ENCODE measurements at regions not wholly inside any gene's neighbourhood (a gene's known extent, or its start where the extent isn't known, plus 50 kb on each side); places are given as distances from the start of the nearest gene placed in this dataset.
"Not testable (repeated sequence)": the region's sequence is repeated elsewhere in the genome, so short reads cannot be mapped to it uniquely, and the experiment has no call there.

- not testable (repeated sequence) for DNase-seq
Observed at GRCh38 chr13:58505262-58505920, 873.8 kb downstream of the PCDH17 start.

- DNase-seq = no peak
Observed at GRCh38 chr13:58528351-58528750, 896.8 kb downstream of the PCDH17 start.

DNA sequence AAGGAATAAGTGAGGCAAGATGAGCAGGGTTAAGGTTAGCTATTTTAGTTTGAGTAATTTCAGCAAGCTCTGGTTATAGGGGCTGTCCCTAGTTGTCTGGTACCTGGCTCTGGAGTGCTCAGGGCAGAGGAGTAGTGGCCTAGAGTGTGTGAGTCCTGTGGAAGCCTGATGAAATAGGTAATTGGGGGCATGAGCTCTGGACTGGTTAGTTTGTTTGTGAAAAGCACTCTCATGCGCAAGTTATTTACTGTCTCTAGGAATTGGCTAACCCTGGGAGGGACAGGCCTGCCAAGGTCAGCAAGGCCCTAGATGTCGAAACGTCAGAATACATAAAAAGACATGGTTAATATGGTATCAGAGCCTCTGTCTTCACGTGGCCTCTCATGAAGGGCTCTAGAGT lies 900.1 kb downstream of the PCDH17 start:
- no peak for DNase-seq

DNA sequence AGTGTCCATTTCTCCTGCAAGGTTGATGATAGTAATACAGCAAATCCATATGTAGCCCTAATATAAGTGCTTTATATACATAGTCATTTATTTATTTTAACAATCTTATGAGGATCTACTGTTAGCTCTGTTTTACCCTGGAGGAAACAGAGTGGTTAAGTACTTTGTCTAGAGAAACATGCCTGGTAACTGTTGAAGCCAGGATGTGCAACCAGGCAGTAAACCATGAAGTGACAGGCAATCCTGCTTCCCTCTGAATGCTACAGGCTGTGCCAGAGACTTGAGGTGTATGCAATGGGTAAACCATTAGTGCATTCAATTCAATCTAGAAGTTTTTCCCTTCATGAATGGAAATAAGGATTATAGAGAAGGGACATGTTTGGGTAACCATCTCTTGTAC lies 911.0 kb downstream of the PCDH17 start:
- no peak for DNase-seq

- DNase-seq = no peak
Observed at GRCh38 chr13:58547419-58547818, 915.9 kb downstream of the PCDH17 start.

GRCh38 chr13:58566176-58566575 lies 934.6 kb downstream of the PCDH17 start:
- no peak for DNase-seq

DNA sequence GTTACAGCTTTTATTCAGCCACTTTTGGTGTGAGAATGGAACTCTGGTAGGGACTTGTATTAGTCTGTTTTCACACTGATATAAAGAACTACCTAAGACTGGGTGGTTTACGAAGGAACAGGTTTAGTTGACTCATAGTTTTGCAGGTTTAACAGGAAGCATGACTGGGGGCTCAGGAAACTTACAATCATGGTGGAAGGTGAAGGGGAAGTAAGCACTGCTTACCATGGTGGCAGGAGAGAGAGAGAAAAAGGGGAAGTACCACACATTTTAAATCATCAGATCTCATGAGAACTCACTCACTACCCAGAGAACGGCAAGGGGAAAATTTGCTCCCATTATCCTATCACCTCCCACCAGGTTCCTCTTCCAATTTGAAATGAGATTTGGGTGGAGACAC lies 942.2 kb downstream of the PCDH17 start:
- no peak for DNase-seq

DNA sequence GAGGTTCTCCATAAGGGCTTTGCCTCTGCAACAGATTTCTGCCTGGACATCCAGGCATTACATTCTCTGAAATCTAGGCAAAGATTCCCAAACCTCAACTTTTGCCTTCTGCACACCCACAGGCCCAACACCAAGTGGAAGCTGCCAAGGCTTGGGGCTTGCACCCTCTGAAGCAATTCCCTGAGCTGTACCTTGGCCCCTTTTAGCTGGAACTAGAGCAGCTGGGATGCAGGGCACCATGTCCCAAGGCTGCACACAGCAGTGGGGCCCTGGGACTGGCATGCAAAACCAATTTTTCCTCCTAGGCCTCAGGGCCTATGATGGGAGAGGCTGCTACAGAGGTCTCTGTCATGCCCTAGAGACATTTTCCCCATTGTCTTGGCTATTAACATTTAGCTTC lies 943.2 kb downstream of the PCDH17 start:
- DNase-seq = no peak

DNA sequence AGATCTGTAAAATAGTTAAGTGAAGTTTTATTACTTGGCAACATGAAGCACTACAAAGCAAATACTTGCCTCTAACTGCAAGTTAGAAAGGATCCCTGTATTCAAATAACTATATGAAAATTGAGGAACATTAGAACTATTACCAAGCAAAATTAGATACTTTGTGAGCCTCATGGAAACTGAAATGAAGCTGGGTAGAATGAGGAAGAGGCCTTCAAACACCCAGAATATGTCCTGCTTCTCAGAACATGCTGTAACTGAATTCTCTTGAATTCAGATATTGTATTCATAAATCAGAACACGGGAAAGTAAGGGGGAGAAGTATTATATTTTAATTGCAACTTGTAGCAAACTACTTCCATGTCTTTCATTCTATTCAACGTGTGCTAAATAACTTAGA lies 947.9 kb downstream of the PCDH17 start:
- no peak for DNase-seq

GRCh38 chr13:58583966-58584365 lies 952.4 kb downstream of the PCDH17 start:
- no peak for DNase-seq

- DNase-seq = no peak
Observed at GRCh38 chr13:58584610-58585009, 953.1 kb downstream of the PCDH17 start.

DNA sequence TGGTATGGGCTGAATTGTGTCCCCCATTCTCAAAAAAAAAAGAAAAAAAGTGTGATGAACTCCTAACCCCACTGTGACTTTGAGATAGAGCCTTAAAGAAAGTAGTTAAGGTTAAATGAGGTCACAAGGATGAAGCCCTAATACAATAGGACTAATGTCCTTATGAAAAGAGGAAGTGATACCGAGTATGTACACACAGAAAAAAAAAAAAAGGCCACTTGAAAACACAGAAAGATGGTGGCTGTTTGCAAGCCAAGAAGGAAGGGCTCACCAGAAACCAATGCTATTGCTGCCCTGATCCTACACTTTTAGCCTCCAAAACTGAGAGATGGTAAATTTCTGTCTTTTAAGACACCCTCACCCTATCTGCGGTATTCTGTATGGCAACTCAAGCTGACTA lies 955.6 kb downstream of the PCDH17 start:
- no peak for DNase-seq

- no peak for DNase-seq
Observed at GRCh38 chr13:58592052-58592451, 960.5 kb downstream of the PCDH17 start.

- DNase-seq = no peak
Observed at GRCh38 chr13:58592786-58593185, 961.2 kb downstream of the PCDH17 start.

DNA sequence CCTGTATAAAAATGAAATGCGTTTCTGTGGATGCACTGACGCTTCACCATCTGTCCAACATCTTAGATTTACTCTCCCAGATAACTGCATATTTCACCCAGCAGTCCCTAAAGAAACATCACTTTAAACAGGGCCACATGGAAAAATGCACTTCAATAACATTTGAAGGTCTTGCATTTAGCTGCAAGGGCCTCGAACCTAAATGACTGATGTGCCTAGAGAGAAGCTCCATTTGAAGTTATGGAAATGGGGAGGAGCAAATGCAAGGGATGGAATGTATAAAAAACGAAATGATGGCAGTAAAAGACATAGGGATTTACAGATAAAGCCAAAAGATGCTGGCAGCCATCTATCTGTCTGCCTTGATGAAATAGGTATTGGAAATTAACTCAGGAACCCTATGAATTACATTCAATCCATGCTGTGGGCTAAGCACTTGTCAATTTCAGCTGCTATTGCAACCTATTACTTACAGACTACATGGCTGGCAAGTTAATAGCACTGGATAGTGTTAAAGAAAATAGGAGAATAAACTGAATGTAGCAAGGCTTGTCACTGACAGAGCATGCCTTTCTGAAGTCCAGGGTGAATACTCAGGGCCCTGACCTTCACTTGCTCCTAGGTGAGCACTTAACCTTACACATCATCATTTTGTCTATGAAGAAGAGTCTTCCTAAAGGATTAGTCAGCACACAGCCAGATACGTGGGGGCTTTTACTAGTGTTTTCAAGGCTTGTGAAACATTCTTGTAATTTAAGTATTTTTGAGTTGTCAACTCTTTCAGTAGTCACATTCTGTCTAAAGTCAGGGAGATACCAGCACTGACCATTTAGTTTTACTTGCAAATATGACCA lies 963.4 kb downstream of the PCDH17 start:
- DNase-seq = no peak

DNA sequence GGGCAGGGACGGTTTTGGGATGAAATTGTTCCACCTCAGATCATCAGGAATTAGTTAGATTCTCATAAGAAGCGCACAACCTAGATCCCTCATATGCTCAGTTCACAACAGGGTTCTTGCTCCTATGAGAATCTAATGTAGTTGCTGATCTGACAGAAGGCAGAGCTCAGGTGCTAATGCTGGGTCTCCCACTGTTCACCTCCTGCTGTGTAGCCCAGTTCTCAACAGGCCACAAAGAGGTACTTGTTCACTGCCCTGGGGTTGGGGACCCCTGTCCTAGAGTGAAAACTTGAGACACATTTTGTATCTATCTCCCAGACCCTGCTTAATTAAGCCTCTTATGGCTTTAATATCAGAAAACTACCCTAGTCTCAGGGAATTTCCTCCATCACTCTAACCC lies 966.0 kb downstream of the PCDH17 start:
- no peak for DNase-seq

GRCh38 chr13:58598241-58598640 lies 966.7 kb downstream of the PCDH17 start:
- DNase-seq = no peak

GRCh38 chr13:58611117-58611516 lies 979.6 kb downstream of the PCDH17 start:
- no peak for DNase-seq

DNA sequence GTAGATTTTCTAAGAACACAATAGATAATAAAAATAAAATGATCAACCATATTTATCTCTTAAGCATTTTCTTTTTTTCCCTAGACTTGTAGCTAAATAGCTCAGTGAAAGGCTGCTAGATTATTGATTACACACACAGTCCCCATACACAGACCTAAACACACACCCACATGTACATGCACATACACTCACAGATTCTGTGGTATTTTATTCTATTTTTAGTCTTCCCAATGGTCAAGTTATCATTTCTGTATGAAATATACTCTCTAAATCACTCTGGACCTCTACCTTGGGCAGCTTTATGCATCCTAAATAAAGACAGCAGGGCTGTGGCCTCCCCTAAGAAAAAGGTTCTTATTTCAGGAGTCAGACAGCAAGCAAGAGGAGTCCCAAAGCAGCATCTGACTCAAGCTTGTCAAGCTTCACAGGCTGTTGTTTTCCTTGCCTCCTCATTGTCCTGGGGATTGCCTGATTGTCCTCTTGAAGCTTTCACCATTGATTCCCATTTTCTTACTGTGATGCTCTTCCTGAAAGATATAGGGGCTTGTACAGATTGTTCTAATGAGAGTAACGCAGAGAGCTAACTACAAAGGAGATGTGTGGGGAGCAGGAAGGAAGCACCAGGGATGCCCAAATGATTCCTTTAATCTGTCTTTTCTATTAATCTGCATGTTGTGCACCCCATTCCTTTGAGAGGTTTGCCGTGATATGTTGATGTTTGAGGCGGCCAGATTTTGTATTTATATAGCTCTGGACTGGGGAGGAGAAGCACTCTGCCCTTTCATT lies 986.5 kb downstream of the PCDH17 start:
- DNase-seq = no peak

- no peak for DNase-seq
Observed at GRCh38 chr13:58619396-58620113, 988.0 kb downstream of the PCDH17 start.

DNA sequence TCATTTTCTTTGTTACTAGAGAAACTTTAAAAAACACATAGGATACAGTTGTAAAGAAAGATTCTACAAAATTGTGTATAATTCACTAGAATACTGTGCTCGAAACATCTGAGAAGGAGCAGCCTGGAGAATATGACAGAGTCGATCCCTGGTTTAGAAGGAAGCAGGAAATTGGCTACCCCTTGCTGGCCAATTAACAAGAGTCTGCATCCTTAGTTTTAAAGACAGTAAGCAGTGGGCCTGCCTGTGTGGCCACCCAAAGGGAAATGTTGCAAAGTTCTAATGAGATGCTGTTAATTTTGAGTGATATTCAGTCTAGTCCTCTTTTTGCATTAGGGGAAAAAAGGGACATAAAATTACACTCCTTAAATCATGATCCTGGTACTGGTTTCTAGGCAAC lies 988.6 kb downstream of the PCDH17 start:
- DNase-seq = no peak

DNA sequence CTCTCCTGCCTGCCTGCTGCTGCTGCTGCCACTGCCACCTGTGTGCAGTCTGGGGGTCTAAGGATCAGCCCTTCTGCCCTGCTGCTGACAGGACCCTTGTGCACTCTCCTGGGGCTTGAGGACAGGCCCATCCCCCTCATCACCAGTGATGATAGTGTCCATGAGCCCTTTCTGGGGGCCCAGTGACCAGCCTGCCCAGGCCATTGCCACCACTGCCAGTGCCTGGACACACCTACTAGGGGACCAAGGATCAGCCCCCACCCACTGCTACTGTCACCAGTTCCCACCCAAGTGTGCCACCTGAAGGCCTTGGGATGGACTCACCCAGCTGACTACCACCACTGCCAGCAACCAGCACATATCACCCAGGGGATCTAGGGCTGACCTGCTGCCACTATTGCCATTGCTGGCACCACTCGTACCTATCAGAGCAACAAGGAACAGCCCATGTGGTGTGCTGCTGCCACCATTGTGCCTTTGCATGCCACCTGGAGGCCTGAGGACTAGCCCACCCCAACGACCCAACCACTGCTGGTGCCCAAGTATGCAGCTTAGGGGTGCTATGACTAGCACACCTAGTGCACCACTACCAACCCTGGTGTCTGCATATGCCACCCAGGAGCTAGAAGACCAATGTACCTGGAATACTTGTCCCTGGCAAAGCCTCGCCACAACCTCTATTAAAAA lies 994.3 kb downstream of the PCDH17 start:
- DNase-seq = no peak

Data from SHP77 treated with DMSO at 0.1 percent for 48 hours (cell line).